Vagina (tissue), 2 donors: ENCODE measurements at regions not wholly inside any gene's neighbourhood (a gene's known extent, or its start where the extent isn't known, plus 50 kb on each side); places are given as distances from the start of the nearest gene placed in this dataset.

Source experiments
- CTCF ChIP-seq, 3 experiments: fragments of 450-650 bp in 2 of 3; fragments of 200-600 bp in 1 of 3; sonication (generic) in 1 of 3; IDR thresholded peaks; one replicate each; pipeline ENCODE4 v1.5.1; 2017 to 2019; ENCODE audit warnings: antibody characterized with exemption in 3 of 3, mild to moderate bottlenecking in 2 of 3, moderate library complexity in 2 of 3
- POLR2AphosphoS5 ChIP-seq, 2 donors: sonication (generic); formaldehyde crosslinking; IDR thresholded peaks; one replicate each; pipeline ENCODE4 v1.9.0; 2017; ENCODE audit warnings: antibody characterized with exemption in 2 of 2, mild to moderate bottlenecking in 2 of 2, low read depth in 1 of 2; ENCODE audit not compliant: insufficient read depth in 1 of 2

GRCh38 chr1:4928186-4928585 lies 273.8 kb downstream of the AJAP1 start:
- no peak for TF ChIP-seq CTCF (IDR thresholded peaks at IDR 0.05)
- no peak for TF ChIP-seq POLR2AphosphoS5 (IDR thresholded peaks at IDR 0.05; ENCODE audit: insufficient read depth in 1 of 2, low read depth in 1 of 2)
